EL (cell line): ENCODE measurements at regions not wholly inside any gene's neighbourhood (a gene's known extent, or its start where the extent isn't known, plus 50 kb on each side); places are given as distances from the start of the nearest gene placed in this dataset.
A peak's percentile ranks its signal among the peaks of the same experiment; 100 is the strongest.

ENCODE experiments used
- DNase-seq: peaks from one replicate; pipeline ENCODE4 v3.0.0-alpha.2; 2016

DNA sequence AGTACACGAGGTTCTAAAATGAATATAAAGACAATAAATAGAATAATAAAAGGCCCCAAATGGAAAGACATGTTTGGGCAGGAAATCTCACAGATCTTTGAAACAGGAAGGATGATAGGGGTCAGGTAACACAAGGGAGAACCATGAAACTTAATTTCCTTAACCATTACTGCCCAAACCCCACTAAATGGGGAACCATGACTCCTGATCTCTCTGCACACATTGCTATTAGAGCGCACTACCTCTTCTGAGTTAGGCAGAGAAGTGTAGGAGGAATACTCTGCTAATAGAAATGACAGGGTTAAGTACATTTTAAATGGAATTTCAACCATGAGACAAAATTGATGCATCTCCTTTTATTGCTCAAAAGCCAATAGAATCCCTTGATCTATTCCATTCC is 213.7 kb upstream of the SETBP1 start:
- no peak for DNase-seq

- DNase-seq = no peak
Observed at GRCh38 chr18:44467718-44468117, 213.0 kb upstream of the SETBP1 start.

GRCh38 chr18:44473394-44474066 is 207.2 kb upstream of the SETBP1 start:
- no peak for DNase-seq

DNA sequence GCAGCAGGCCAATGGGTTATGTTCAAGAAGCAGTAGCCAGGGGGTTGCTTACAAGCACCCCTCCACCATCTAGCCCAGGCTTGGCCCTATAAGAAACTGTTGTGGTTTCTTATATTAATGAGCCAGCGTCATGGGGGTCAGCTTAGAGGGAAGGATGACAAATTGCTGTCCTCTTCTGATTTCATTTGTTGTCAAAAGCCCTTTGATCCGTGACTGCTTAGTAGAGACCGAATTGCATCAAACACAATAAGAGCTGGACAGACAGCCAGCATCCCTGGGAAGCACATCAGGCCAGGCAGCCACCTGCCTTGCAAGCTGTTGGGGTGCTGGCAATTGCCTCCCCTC is 206.6 kb upstream of the SETBP1 start:
- DNase-seq = no peak

GRCh38 chr18:44474591-44474990 is 206.1 kb upstream of the SETBP1 start:
- DNase-seq = peak; percentile 0

GRCh38 chr18:44482761-44483160 is 197.9 kb upstream of the SETBP1 start:
- no peak for DNase-seq

DNA sequence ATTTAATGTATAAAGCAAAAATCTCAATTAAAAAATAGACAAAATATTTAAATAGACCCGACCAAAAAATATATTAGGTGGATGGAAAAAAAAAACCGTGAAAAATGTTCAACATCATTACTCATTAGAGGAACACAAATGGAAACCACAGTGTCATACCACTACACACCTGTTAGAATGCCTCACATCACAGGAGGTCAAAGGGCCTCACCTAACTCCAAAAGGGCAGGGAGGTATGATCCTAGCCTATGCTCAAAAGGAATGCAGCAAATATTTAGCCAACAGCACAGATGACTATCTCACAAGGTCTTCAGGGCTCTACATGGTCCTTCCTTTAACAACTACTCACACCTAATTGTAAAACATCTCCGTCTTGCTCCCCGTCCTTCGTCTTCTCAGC is 185.5 kb upstream of the SETBP1 start:
- DNase-seq = no peak

DNA sequence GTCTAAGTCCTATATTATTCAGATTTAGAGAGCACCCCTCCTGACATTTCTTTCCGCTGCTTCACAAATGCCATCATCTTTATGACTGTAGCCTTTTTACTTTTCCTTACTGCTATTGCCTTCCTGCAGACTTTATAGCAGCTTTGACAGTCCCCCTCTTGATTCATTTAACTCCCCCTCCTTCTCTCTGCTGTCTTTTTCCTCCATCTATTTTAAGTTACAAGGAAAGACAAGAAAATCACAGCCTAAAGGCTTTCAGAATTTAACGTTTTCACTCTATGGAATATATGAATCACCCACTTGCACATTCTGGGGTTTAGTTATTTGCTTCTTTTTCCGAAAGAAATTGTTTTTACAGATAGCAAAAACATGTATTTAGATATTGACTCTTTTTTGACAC is 183.4 kb upstream of the SETBP1 start:
- no peak for DNase-seq

- no peak for DNase-seq
Observed at GRCh38 chr18:44497757-44498490, 182.8 kb upstream of the SETBP1 start.

GRCh38 chr18:44500808-44501610 is 179.7 kb upstream of the SETBP1 start:
- no peak for DNase-seq

GRCh38 chr18:44502221-44502620 is 178.5 kb upstream of the SETBP1 start:
- DNase-seq = no peak

DNA sequence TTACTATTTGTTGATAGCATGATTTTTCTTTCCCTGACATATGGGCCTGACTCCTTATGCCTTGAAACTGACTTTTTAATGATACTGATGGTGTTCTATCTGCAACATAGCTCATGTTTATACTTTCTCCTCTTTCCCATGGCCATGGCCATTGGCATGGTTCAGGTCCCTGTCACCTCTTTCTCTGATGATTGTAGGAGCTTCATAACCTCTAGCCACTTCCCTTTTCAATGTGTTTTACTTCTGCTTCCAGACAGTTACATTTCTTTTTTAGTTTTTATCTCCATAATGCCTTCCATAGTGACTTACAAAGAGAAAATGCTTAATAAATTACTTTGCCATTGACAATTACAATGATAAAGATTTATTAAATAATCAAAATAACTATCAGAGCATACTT is 177.9 kb upstream of the SETBP1 start:
- no peak for DNase-seq

DNA sequence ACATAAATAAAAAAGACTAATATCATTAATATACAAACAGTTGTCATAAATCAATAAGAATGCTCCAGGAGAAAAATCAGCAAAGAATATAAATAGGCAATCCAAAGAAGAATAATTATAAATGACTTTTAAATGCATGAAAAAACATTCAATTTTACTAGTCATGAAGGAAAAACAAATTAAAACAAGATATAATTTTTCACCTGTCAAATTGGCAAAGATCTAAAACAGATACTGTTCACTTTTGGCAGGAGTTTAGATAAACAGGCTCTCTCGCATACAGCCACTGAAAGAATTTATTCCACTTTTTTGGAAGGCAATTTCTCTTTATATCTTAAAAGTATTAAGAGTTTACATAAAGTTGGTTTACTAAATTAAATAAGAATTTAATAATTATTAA is 176.8 kb upstream of the SETBP1 start:
- no peak for DNase-seq

DNA sequence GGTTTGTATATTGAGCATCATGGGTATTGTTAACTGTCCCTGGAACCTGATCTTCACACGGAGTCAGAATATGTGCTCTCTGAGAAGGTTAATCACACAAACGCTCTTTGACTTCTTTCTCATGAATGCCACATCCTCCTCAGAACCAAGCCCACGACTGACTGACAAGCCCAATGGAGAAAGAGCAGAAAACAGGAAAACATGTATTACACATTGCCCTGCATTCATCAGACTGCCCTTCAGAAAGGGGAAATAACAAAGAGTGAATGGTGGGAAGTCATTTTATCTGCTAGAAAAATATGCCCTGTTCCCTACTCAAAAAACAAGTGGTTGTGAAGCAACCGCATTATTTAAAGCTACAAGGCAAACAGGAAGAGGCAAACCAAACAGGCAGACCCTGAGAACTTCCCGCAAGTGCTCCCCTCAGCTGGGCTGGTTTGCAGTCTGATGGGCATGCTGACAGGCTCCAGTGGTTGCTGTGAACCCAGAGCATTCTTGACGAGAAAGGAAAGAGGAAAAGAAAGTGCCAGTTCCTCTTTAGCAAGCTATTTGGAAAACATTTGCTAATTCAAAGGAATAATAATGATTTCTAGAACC is 172.9 kb upstream of the SETBP1 start:
- DNase-seq = no peak

- no peak for DNase-seq
Observed at GRCh38 chr18:44508474-44508873, 172.2 kb upstream of the SETBP1 start.

DNA sequence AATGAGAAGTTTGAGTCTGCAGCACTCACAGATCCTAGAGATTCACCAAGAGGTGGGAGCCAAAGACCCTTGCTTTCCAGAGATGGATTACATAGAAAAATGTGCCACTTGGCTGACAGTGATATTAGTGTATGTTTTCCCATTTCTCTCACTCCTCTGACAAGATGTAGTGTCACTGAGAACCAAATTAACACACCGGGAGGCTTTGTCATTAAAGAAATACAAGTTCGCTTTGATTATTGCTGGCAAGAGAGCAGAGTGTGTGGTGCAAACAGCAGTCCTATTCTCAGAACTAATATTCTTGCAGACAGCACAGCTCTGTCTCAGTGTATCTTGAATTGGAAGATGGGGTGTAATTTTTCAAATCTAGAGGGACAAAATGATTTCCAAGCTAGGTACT is 171.6 kb upstream of the SETBP1 start:
- no peak for DNase-seq

GRCh38 chr18:44510390-44510789 is 170.3 kb upstream of the SETBP1 start:
- no peak for DNase-seq

DNA sequence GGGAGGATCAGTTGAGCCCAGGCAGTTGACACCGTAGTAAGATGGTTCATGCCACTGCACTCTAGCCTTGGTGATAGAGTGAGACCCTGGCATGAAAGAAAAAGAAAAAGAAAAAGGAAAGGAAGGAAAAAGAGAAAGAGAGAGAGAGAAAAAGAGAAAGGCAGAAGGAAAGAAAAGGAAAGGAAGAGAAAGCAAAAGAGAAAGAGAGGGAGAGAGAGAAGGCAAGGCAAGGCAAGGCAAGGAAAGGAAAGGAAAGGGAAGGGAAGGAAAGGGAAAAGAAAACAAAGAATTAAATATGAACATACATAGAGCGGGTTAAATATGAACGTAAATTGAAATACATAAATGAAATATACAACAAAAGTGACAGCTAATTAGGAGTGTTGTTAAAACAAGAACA is 167.5 kb upstream of the SETBP1 start:
- no peak for DNase-seq

GRCh38 chr18:44514106-44514505 is 166.6 kb upstream of the SETBP1 start:
- DNase-seq = no peak

DNA sequence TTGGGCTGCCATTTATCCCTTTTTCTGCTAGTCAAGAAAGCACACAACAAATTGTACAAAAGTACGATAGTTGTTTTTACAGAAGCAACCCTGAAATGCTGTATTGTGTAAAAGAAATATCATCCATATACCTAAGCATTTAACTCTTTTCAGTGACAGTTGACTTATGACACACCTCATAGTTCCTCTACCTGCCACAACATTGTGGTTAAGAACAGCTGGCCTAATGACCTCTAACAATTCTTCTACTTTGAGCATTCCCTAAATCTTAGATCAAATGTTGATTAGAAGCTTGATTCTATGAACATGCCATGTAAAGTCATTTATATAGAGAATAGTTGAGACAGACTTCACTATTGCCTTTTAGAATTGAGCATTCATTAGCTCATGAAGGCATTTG is 165.9 kb upstream of the SETBP1 start:
- DNase-seq = no peak

GRCh38 chr18:44516450-44516849 is 164.2 kb upstream of the SETBP1 start:
- DNase-seq = no peak

DNA sequence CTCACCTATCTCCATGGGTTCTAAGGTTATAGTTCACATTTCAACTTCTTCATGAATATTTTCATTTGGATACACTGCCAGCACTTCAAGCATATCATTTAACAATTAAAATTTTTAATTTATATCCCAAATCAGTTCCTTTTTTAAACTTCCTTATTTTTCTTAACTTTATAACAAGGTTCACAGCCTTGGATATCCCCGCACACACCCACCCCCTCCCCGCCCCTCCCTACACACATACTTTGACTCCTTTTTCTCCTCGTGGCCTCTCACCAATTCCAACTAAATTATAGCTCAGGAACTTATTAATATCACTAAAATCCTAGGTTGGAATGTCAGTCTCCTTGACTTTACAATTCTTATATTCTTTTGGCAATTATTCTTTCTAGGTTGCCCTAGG is 163.6 kb upstream of the SETBP1 start:
- no peak for DNase-seq

DNA sequence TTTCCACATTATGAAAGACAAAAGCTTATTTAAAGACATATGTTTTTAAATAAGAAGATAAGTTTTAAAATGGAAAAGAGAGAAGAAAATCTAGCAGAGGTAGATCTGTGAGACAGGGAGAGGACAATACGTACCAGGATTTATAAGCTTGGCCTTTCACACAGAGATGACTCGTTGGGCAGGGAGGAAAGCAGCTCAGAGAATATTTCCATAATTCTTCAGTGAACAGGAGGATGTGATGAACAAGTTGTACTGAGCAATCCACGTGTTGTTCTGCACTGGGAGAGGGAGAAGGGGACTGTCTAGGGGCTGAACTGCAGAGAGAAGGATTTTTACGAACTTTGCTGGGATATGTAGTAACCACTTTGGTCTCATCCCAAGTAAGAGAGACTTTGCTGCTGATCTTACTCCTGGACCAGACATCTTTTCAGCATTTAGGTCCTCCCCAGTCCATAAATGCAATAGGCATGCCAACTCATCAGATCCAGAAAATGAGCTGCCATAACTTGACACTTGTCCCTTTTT is 162.5 kb upstream of the SETBP1 start:
- DNase-seq = peak; percentile 21
